GM12801 (cell line): ENCODE measurements at regions not wholly inside any gene's neighbourhood (a gene's known extent, or its start where the extent isn't known, plus 50 kb on each side); places are given as distances from the start of the nearest gene placed in this dataset.

Experiments used
- CTCF ChIP-seq: IDR thresholded peaks from one replicate; pipeline ENCODE4 v1.5.1; 2011; ENCODE audit warnings: control low read depth; ENCODE audit not compliant: insufficient read length; ENCODE audit errors: extremely low read depth

DNA sequence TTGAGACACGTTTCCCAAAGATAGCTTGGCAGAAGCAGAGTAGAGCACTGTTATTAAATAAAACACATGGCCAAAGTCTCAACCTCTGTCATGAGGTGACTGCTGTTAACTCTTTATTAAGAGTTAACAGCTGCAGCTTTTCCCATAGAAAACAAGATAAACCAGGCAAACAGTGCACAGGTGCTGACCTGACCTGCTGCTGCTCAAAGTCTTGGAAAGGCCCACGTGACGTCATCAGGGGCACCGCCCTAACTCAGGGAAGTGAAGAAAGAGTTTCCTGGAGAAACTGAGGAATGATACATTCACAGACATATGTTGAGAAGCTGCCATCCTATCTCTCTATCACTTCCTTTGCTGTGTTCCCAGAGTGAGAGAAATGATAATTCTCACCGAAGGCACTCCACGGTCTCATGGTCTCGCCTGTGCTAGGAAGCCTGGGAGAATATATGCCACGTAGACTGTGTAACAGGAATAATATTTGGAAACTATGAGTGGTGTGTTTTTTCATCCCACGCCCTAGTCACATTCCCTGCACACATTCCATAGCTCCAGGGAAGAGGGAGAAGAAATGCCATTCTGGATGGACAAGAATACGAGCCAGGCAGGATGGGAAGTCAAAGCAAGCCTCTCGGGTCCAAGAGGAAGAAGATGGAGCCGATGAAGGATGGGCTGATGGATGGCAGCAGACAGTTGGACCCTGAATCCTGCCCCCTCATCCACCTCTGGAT is 146.2 kb upstream of the NFE2L3 start:
- no peak for TF ChIP-seq CTCF

DNA sequence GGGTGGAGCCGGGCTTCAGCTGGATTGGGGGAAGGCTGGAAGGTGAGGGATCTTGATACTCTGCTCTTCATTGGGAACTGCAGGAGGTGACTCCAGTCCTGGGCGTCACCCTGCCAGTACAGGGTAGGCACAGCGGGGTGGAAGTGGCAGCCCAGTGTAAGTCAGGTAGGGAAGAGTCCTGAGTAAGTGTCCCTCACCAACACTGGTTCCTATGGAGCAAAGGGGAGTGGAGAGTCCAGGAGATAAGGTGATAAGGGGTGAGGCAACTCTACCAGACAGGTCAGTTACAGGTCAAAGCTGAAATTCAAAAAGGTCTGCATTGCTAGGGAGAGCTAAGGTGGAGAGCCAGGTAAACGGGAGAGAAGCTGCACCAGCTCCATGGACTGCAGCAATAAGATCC is 145.6 kb upstream of the NFE2L3 start:
- TF ChIP-seq CTCF: no peak

- TF ChIP-seq CTCF: no peak
Observed at GRCh38 chr7:26007510-26007909, 144.5 kb upstream of the NFE2L3 start.

- no peak for TF ChIP-seq CTCF
Observed at GRCh38 chr7:26008428-26008827, 143.6 kb upstream of the NFE2L3 start.

GRCh38 chr7:26011039-26011696 is 140.8 kb upstream of the NFE2L3 start:
- no peak for TF ChIP-seq CTCF

GRCh38 chr7:26013551-26014083 is 138.4 kb upstream of the NFE2L3 start:
- no peak for TF ChIP-seq CTCF

- no peak for TF ChIP-seq CTCF
Observed at GRCh38 chr7:26022982-26023381, 129.0 kb upstream of the NFE2L3 start.
